Immature natural killer cell (primary cell): ENCODE measurements at regions not wholly inside any gene's neighbourhood (a gene's known extent, or its start where the extent isn't known, plus 50 kb on each side); places are given as distances from the start of the nearest gene placed in this dataset.
A peak's percentile ranks its signal among the peaks of the same experiment; 100 is the strongest.

Experiments
- DNase-seq, 3 donors: peaks; one replicate each; pipeline ENCODE4 v3.0.0; 2022; ENCODE audit warnings: mixed read lengths in 1 of 3
- H3K27ac Mint-ChIP-seq, 6 donors: one replicate each; pipeline ENCODE4 v1.8.0; 2020; ENCODE audit warnings: mixed read lengths in 6 of 6, mild to moderate bottlenecking in 5 of 6, inconsistent platforms in 4 of 6, moderate library complexity in 3 of 6
- H3K27me3 Mint-ChIP-seq, 3 donors: one replicate each; pipeline ENCODE4 v1.8.0; 2020 to 2021; ENCODE audit warnings: low read depth in 3 of 3, mild to moderate bottlenecking in 3 of 3, mixed read lengths in 3 of 3, moderate library complexity in 3 of 3, inconsistent platforms in 1 of 3
- H3K36me3 Mint-ChIP-seq, 3 donors: one replicate each; pipeline ENCODE4 v1.8.0; 2020; ENCODE audit warnings: mixed read lengths in 3 of 3, inconsistent platforms in 2 of 3, mild to moderate bottlenecking in 2 of 3
- H3K4me1 Mint-ChIP-seq, 2 donors: one replicate each; pipeline ENCODE4 v1.8.0; 2020; ENCODE audit warnings: inconsistent platforms in 2 of 2, mild to moderate bottlenecking in 2 of 2, mixed read lengths in 2 of 2, moderate library complexity in 1 of 2
- H3K4me3 Mint-ChIP-seq, 5 donors: one replicate each; pipeline ENCODE4 v1.8.0; 2020; ENCODE audit warnings: mild to moderate bottlenecking in 5 of 5, mixed read lengths in 5 of 5, inconsistent platforms in 3 of 5, moderate library complexity in 3 of 5
- H3K9me3 Mint-ChIP-seq, 6 donors: one replicate each; pipeline ENCODE4 v1.8.0; 2020; ENCODE audit warnings: mild to moderate bottlenecking in 6 of 6, mixed read lengths in 6 of 6, inconsistent platforms in 4 of 6, moderate library complexity in 3 of 6

DNA sequence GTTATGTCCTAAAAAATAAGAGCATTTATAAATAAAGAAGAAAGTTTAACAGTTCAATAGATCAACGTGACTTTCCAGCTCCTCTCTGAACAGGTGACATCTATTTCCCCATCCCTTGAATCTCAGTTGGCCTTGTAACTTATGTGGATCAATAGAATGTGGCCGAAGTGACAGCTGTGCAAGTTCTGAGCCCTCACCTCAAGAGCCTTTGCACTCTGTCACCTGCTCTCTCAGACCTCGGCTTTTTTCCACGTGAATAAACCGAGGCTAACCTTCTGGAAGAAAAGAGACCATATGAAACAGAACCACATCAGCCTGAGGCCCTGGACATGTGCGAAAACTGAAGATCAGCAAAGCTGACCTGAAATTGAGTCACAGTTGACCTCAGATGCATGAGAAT lies 253.0 kb downstream of the DAD1 start:
- H3K27ac Mint-ChIP-seq: peak overlapping the region in 2 of 6 donors; percentile 84 to 85
- peaks cover 0 to 2% (median 0%) of the 10 kb centered on the region in 3 donors for H3K27me3 Mint-ChIP-seq
- DNase-seq: no peak
- no peaks in the 10 kb centered on the region for H3K36me3 Mint-ChIP-seq
- peaks cover 10 to 13% of the 10 kb centered on the region in 2 donors for H3K4me1 Mint-ChIP-seq
- no peak overlapping the region for H3K4me3 Mint-ChIP-seq
- no peaks in the 10 kb centered on the region for H3K9me3 Mint-ChIP-seq

DNA sequence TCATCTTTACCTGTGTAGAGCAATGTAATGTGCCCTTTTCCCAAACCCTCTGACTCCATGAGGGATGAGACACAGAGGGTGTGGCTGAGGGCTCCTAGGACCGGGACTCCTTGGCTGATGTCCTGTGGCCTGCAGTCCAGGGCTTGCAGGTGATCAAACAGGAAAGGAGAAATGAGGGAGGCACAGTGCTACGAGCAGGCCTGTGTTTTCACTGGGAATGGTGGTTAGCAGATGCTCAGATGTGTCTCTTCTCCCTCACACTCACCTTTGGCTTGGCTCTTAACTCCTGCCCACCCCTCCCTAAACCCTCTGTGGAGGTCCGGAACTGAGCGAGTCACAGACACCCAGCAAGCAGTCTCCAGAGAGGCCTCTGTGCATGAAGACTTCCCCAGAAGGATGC lies 254.4 kb downstream of the DAD1 start:
- Mint-ChIP-seq H3K27ac (peak overlapping the region in 2 of 6 donors; percentile 9 to 64), H3K36me3 (peaks cover 0 to 4% (median 0%) of the 10 kb centered on the region in 3 donors), H3K4me1 (peaks cover 10 to 13% of the 10 kb centered on the region in 2 donors), H3K9me3 (peaks cover 0 to 5% (median 2%) of the 10 kb centered on the region in 6 donors), H3K4me3 (peak overlapping the region in 1 of 5 donors; percentile 72), H3K27me3 (peaks cover 0 to 2% (median 0%) of the 10 kb centered on the region in 3 donors)
- DNase-seq: no peak

DNA sequence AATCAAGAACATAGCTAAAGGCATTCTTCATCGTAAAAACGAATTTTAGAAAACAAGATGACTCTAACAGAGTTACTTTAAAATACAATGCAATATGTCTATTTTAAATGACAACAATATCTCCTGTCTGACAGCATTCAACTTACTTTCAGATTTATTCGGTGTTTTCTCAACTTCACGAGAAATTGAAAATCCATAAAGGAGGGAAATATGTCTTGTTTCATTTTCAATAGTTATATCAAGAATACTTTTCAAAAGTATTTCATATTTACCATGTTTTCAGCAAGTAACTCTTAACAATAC lies 254.8 kb downstream of the DAD1 start:
- peaks cover 0 to 4% (median 0%) of the 10 kb centered on the region in 3 donors for H3K36me3 Mint-ChIP-seq
- peaks cover 10 to 13% of the 10 kb centered on the region in 2 donors for H3K4me1 Mint-ChIP-seq
- H3K27me3 Mint-ChIP-seq: peaks cover 0 to 2% (median 0%) of the 10 kb centered on the region in 3 donors
- peak overlapping the region in 1 of 5 donors; percentile 72 for H3K4me3 Mint-ChIP-seq
- H3K27ac Mint-ChIP-seq: peak overlapping the region in 2 of 6 donors; percentile 58 to 64
- H3K9me3 Mint-ChIP-seq: peaks cover 0 to 9% (median 3%) of the 10 kb centered on the region in 6 donors
- no peak for DNase-seq

DNA sequence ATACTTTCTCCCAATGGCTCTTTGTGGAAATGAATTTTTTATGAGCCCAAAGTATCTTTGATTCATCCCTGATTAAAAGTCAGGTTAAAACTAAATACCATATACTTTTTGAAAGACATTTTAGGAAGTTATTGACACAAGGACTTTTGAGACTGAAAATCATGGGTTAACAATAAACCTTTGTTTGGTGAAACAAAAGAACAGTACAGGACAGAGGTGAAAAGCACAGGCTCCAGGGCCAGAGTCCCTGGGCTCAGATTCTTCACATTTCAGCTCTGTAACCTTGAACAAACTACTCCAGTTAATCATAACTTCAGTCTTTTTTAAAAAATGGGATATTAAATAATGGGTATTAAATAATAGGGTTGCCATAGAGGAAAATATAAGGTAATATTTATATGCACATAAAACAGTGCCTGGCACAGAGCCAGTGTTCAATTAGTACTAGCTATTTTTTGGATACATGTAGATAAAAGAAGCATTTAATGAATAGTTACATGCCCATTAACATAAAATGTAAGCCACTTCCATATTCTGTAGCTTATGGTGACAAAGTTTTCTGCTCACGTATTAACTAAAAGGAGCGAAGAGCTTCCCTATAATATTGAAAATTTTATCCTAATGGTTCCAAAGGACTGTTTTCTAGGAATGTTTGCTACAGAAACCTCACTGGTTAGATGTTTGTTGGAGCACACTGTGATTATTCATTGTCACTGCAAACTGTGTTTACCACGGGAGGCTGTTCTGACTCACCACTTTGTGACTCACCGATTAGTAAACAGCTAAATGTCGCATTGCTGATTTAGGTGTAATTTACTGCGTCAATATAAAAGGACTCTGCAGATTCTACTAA lies 255.4 kb downstream of the DAD1 start:
- peaks cover 0 to 2% (median 1%) of the 10 kb centered on the region in 3 donors for H3K27me3 Mint-ChIP-seq
- H3K27ac Mint-ChIP-seq: peak overlapping the region in 2 of 6 donors; percentile 58 to 64
- H3K9me3 Mint-ChIP-seq: peaks cover 0 to 13% (median 3%) of the 10 kb centered on the region in 6 donors
- peaks cover 10 to 13% of the 10 kb centered on the region in 2 donors for H3K4me1 Mint-ChIP-seq
- peak overlapping the region in 1 of 5 donors; percentile 72 for H3K4me3 Mint-ChIP-seq
- peaks cover 0 to 4% (median 3%) of the 10 kb centered on the region in 3 donors for H3K36me3 Mint-ChIP-seq
- peak in 1 of 3 donors; percentile 34 for DNase-seq

GRCh38 chr14:22332686-22333421 lies 256.2 kb downstream of the DAD1 start:
- H3K36me3 Mint-ChIP-seq: peaks cover 0 to 5% (median 4%) of the 10 kb centered on the region in 3 donors
- peaks cover 0 to 4% (median 2%) of the 10 kb centered on the region in 3 donors for H3K27me3 Mint-ChIP-seq
- H3K9me3 Mint-ChIP-seq: peaks cover 0 to 13% (median 3%) of the 10 kb centered on the region in 6 donors
- H3K4me3 Mint-ChIP-seq: no peak overlapping the region
- no peak overlapping the region for H3K27ac Mint-ChIP-seq
- H3K4me1 Mint-ChIP-seq: peaks cover 10 to 13% of the 10 kb centered on the region in 2 donors
- no peak for DNase-seq

- Mint-ChIP-seq H3K36me3 (peaks cover 0 to 5% (median 4%) of the 10 kb centered on the region in 3 donors), H3K4me3 (no peak overlapping the region), H3K4me1 (no peaks in the 10 kb centered on the region), H3K9me3 (peaks cover 0 to 13% (median 3%) of the 10 kb centered on the region in 6 donors), H3K27me3 (peaks cover 2 to 4% (median 2%) of the 10 kb centered on the region in 3 donors), H3K27ac (no peak overlapping the region)
- no peak for DNase-seq
Observed at GRCh38 chr14:22329371-22329770, 259.7 kb downstream of the DAD1 start.

GRCh38 chr14:22325676-22326400 lies 263.2 kb downstream of the DAD1 start:
- DNase-seq: no peak
- peaks cover 0 to 5% (median 4%) of the 10 kb centered on the region in 3 donors for H3K36me3 Mint-ChIP-seq
- H3K27ac Mint-ChIP-seq: no peak overlapping the region

DNA sequence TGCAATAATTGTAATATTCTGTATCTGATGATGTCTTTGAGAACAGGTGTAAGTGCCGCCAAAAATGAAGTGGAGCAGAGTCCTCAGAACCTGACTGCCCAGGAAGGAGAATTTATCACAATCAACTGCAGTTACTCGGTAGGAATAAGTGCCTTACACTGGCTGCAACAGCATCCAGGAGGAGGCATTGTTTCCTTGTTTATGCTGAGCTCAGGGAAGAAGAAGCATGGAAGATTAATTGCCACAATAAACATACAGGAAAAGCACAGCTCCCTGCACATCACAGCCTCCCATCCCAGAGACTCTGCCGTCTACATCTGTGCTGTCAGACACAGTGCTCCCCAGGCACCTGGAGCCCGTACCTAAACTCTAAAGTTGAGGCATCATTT lies 268.7 kb downstream of the DAD1 start:
- H3K9me3 Mint-ChIP-seq: no peaks in the 10 kb centered on the region
- DNase-seq: no peak
- H3K4me1 Mint-ChIP-seq: no peaks in the 10 kb centered on the region
- H3K27me3 Mint-ChIP-seq: peaks cover 0 to 7% (median 1%) of the 10 kb centered on the region in 3 donors
- no peaks in the 10 kb centered on the region for H3K36me3 Mint-ChIP-seq
- no peak overlapping the region for H3K27ac Mint-ChIP-seq
- H3K4me3 Mint-ChIP-seq: no peak overlapping the region

More at GRCh38 chr14:22325676-22326400, 263.2 kb downstream of the DAD1 start:
- H3K9me3 Mint-ChIP-seq: peaks cover 0 to 13% (median 3%) of the 10 kb centered on the region in 6 donors
- peaks cover 0 to 4% (median 2%) of the 10 kb centered on the region in 3 donors for H3K27me3 Mint-ChIP-seq
- H3K4me1 Mint-ChIP-seq: no peaks in the 10 kb centered on the region
- no peak overlapping the region for H3K4me3 Mint-ChIP-seq

- Mint-ChIP-seq H3K27me3 (peaks cover 0 to 8% (median 1%) of the 10 kb centered on the region in 3 donors), H3K4me1 (no peaks in the 10 kb centered on the region), H3K27ac (no peak overlapping the region), H3K36me3 (no peaks in the 10 kb centered on the region), H3K4me3 (no peak overlapping the region), H3K9me3 (no peaks in the 10 kb centered on the region)
- DNase-seq: peak in 2 of 3 donors; percentile 32 to 50
Observed at GRCh38 chr14:22319526-22320361, 269.3 kb downstream of the DAD1 start.

DNA sequence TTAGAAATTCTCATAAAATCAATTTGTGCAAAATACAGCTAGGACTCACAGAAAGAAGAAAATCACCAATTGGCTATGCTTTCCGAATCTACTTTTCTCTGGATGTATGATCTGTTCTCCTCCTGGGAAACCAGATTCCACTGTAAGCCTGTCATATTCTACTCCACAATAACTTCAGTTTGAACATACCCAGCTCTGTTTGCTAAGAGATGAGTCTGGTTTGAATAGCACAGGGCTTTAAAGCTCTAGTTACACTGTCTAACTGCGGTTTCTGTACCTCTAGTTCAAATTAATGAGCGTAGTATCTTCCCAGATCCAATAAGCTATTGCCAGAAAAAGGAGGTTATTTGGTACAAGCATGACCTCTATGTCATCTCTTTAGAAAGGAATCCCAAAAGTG lies 270.1 kb downstream of the DAD1 start:
- Mint-ChIP-seq H3K36me3 (no peaks in the 10 kb centered on the region), H3K4me3 (no peak overlapping the region), H3K4me1 (no peaks in the 10 kb centered on the region), H3K9me3 (no peaks in the 10 kb centered on the region), H3K27ac (no peak overlapping the region), H3K27me3 (peaks cover 0 to 10% (median 1%) of the 10 kb centered on the region in 3 donors)
- DNase-seq: no peak

- H3K36me3 Mint-ChIP-seq: no peaks in the 10 kb centered on the region
- no peaks in the 10 kb centered on the region for H3K4me1 Mint-ChIP-seq
- H3K4me3 Mint-ChIP-seq: no peak overlapping the region
- H3K27me3 Mint-ChIP-seq: peaks cover 0 to 13% (median 3%) of the 10 kb centered on the region in 3 donors
- H3K9me3 Mint-ChIP-seq: no peaks in the 10 kb centered on the region
- H3K27ac Mint-ChIP-seq: no peak overlapping the region
- no peak for DNase-seq
Observed at GRCh38 chr14:22316473-22316872, 272.6 kb downstream of the DAD1 start.

GRCh38 chr14:22315336-22315735 lies 273.7 kb downstream of the DAD1 start:
- Mint-ChIP-seq H3K27me3 (peaks cover 0 to 13% (median 3%) of the 10 kb centered on the region in 3 donors), H3K36me3 (no peaks in the 10 kb centered on the region), H3K4me1 (no peaks in the 10 kb centered on the region), H3K4me3 (no peak overlapping the region), H3K27ac (no peak overlapping the region), H3K9me3 (no peaks in the 10 kb centered on the region)
- no peak for DNase-seq
